ENCODE measurements at regions not wholly inside any gene's neighbourhood (a gene's known extent, or its start where the extent isn't known, plus 50 kb on each side); places are given as distances from the start of the nearest gene placed in this dataset.

- Mint-ChIP-seq H3K27me3 (no peaks in the 10 kb centered on the region), H3K4me3 (ENCODE audit: low read depth) (no peak overlapping the region), H3K4me1 (ENCODE audit: low read depth) (peaks cover 4% of the 10 kb centered on the region), H3K9me3 (ENCODE audit: low read depth) (peaks cover 43% of the 10 kb centered on the region), H3K36me3 (ENCODE audit: insufficient read depth) (peaks cover 3% of the 10 kb centered on the region), H3K27ac (no peak overlapping the region)
- no peak for TF ChIP-seq CTCF (IDR thresholded peaks at IDR 0.05; ENCODE audit: unreplicated experiment)
- DNase-seq (ENCODE audit: low spot score, unreplicated experiment): no peak
Measured at GRCh38 chr2:145958611-145959010, 1438.7 kb upstream of the ZEB2 start.

GRCh38 chr2:145957929-145958328 lies 1438.0 kb upstream of the ZEB2 start:
- no peaks in the 10 kb centered on the region for H3K27me3 Mint-ChIP-seq
- H3K9me3 Mint-ChIP-seq (ENCODE audit: low read depth): peaks cover 48% of the 10 kb centered on the region
- H3K4me3 Mint-ChIP-seq (ENCODE audit: low read depth): no peak overlapping the region
- H3K36me3 Mint-ChIP-seq (ENCODE audit: insufficient read depth): peaks cover 5% of the 10 kb centered on the region
- H3K4me1 Mint-ChIP-seq (ENCODE audit: low read depth): no peaks in the 10 kb centered on the region
- DNase-seq (ENCODE audit: low spot score, unreplicated experiment): no peak
- no peak overlapping the region for H3K27ac Mint-ChIP-seq
- TF ChIP-seq CTCF (IDR thresholded peaks at IDR 0.05; ENCODE audit: unreplicated experiment): no peak

GRCh38 chr2:145939949-145940348 lies 1420.0 kb upstream of the ZEB2 start:
- H3K27me3 Mint-ChIP-seq: no peaks in the 10 kb centered on the region
- no peak overlapping the region for H3K4me3 Mint-ChIP-seq (ENCODE audit: low read depth)
- DNase-seq (ENCODE audit: low spot score, unreplicated experiment): no peak
- H3K9me3 Mint-ChIP-seq (ENCODE audit: low read depth): peaks cover 12% of the 10 kb centered on the region
- no peak for TF ChIP-seq CTCF (IDR thresholded peaks at IDR 0.05; ENCODE audit: unreplicated experiment)
- no peak overlapping the region for H3K27ac Mint-ChIP-seq
- no peaks in the 10 kb centered on the region for H3K4me1 Mint-ChIP-seq (ENCODE audit: low read depth)
- H3K36me3 Mint-ChIP-seq (ENCODE audit: insufficient read depth): no peaks in the 10 kb centered on the region

GRCh38 chr2:145935016-145935415 lies 1415.1 kb upstream of the ZEB2 start:
- H3K4me3 Mint-ChIP-seq (ENCODE audit: low read depth): no peak overlapping the region

GRCh38 chr2:145931781-145932395 lies 1412.0 kb upstream of the ZEB2 start:
- peaks cover 4% of the 10 kb centered on the region for H3K4me1 Mint-ChIP-seq (ENCODE audit: low read depth)
- no peak overlapping the region for H3K27ac Mint-ChIP-seq
- no peaks in the 10 kb centered on the region for H3K9me3 Mint-ChIP-seq (ENCODE audit: low read depth)
- peaks cover 3% of the 10 kb centered on the region for H3K27me3 Mint-ChIP-seq
- no peaks in the 10 kb centered on the region for H3K36me3 Mint-ChIP-seq (ENCODE audit: insufficient read depth)
- H3K4me3 Mint-ChIP-seq (ENCODE audit: low read depth): no peak overlapping the region
- no peak for TF ChIP-seq CTCF (IDR thresholded peaks at IDR 0.05; ENCODE audit: unreplicated experiment)
- DNase-seq (ENCODE audit: low spot score, unreplicated experiment): no peak

More at GRCh38 chr2:145935016-145935415, 1415.1 kb upstream of the ZEB2 start:
- H3K27ac Mint-ChIP-seq: no peak overlapping the region
- TF ChIP-seq CTCF (IDR thresholded peaks at IDR 0.05; ENCODE audit: unreplicated experiment): no peak
- no peaks in the 10 kb centered on the region for H3K4me1 Mint-ChIP-seq (ENCODE audit: low read depth)
- DNase-seq (ENCODE audit: low spot score, unreplicated experiment): no peak
- peaks cover under 1% of the 10 kb centered on the region for H3K27me3 Mint-ChIP-seq
- H3K9me3 Mint-ChIP-seq (ENCODE audit: low read depth): no peaks in the 10 kb centered on the region
- H3K36me3 Mint-ChIP-seq (ENCODE audit: insufficient read depth): no peaks in the 10 kb centered on the region

Data from progenitor cell of endocrine pancreas (in vitro differentiated cells).